ENCODE measurements at regions not wholly inside any gene's neighbourhood (a gene's known extent, or its start where the extent isn't known, plus 50 kb on each side); places are given as distances from the start of the nearest gene placed in this dataset.
"Not testable (repeated sequence)": the region's sequence is repeated elsewhere in the genome, so short reads cannot be mapped to it uniquely, and the experiment has no call there.

DNA sequence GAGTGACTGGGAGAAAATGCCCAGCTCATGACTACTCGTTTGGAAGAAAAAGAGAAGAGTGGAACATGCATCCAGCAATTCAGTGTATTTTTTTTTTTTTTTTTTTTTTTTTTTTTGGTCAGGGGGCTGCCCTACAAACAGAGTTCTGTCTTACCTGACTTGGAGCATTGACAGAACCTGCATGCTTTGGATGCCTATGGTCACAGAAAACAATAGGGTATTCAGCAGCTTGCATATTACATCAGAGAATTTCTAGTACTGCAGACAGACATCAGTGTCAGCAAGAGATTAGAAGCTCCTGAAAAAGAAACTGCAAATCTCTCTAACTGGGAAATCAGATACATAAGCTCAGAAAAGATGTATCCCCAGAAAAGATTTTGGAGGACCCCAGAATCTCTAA lies 139.9 kb upstream of the FAM240B start:
- H3K4me1 ChIP-seq (ENCODE audit: insufficient read depth, insufficient read length); H3K27me3 ChIP-seq (ENCODE audit: insufficient read depth, insufficient read length); H3K36me3 ChIP-seq (ENCODE audit: insufficient read depth, insufficient read length, low read length); H3K9ac ChIP-seq (ENCODE audit: insufficient read length, low read depth); H3K4me3 ChIP-seq (ENCODE audit: insufficient read length, low read depth); H3K9me3 ChIP-seq (ENCODE audit: insufficient read depth, low read length); DNase-seq (ENCODE audit: low read depth, low spot score): not testable (repeated sequence)

DNA sequence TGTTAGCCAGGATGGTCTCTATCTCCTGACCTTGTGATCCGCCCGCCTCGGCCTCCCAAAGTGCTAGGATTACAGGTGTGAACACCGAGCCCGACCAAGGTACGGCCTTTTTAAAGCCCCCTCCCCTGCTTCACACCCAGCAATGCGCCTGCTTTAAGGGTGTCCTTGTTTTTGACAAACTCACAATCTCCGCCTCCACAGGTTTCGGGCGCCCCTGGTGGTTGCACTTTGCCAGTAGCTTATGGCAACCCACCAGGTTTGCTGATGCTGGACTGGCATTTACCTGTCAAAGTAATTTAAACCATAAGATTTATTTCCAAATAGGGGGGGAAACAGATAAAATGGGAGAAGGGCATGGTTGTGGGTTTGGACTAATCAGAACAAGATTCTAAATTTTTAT lies 129.0 kb upstream of the FAM240B start:
- H3K9ac ChIP-seq (ENCODE audit: insufficient read length, low read depth); H3K4me3 ChIP-seq (ENCODE audit: insufficient read length, low read depth); H3K9me3 ChIP-seq (ENCODE audit: insufficient read depth, low read length); DNase-seq (ENCODE audit: low read depth, low spot score); H3K4me1 ChIP-seq (ENCODE audit: insufficient read depth, insufficient read length); H3K27me3 ChIP-seq (ENCODE audit: insufficient read depth, insufficient read length); H3K36me3 ChIP-seq (ENCODE audit: insufficient read depth, insufficient read length, low read length): not testable (repeated sequence)

DNA sequence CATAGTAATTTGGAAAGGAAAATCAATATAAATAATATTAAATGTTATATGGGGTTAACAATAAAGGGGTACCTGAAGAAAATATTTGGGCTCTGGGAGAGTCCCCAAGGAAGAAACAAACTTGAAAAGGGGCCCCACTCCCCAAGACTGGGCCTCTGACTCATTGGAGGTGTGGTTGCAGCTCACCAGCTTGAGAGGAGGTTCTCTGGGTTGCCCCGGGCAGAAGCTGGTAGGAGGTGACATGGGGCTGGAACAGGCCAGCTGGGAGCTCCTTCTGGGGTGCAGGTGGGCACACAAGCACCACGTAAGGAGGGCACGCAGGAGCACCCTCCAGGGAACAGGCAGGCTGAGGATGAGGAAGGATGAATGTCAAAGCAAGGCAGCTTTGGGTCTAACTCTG lies 120.3 kb upstream of the FAM240B start:
- not testable (repeated sequence) for DNase-seq (ENCODE audit: low read depth, low spot score); H3K9me3 ChIP-seq (ENCODE audit: insufficient read depth, low read length); H3K36me3 ChIP-seq (ENCODE audit: insufficient read depth, insufficient read length, low read length); H3K4me3 ChIP-seq (ENCODE audit: insufficient read length, low read depth); H3K9ac ChIP-seq (ENCODE audit: insufficient read length, low read depth); H3K27me3 ChIP-seq (ENCODE audit: insufficient read depth, insufficient read length); H3K4me1 ChIP-seq (ENCODE audit: insufficient read depth, insufficient read length)

DNA sequence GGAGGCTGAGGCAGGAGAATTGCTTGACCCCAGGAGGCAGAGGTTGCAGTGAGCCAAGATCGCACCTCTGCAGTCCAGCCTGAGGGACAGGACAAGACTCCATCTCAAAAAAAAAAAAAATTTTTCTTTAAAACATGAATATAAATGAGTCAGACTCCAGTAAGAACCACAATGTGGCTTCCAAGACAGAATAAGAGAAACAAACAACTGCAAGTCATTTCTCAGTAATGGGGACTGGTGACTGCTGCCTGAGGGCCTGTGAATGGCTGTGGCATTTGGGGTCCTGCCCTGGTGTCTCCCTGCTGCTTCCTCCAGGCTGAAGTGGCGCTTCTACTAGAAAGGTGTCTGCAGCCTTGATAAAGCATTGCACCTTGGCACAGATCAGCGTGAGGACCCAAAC lies 113.8 kb upstream of the FAM240B start:
- H3K27me3 ChIP-seq (ENCODE audit: insufficient read depth, insufficient read length); H3K36me3 ChIP-seq (ENCODE audit: insufficient read depth, insufficient read length, low read length); H3K4me1 ChIP-seq (ENCODE audit: insufficient read depth, insufficient read length); H3K9me3 ChIP-seq (ENCODE audit: insufficient read depth, low read length); H3K4me3 ChIP-seq (ENCODE audit: insufficient read length, low read depth); DNase-seq (ENCODE audit: low read depth, low spot score); H3K9ac ChIP-seq (ENCODE audit: insufficient read length, low read depth): not testable (repeated sequence)

DNA sequence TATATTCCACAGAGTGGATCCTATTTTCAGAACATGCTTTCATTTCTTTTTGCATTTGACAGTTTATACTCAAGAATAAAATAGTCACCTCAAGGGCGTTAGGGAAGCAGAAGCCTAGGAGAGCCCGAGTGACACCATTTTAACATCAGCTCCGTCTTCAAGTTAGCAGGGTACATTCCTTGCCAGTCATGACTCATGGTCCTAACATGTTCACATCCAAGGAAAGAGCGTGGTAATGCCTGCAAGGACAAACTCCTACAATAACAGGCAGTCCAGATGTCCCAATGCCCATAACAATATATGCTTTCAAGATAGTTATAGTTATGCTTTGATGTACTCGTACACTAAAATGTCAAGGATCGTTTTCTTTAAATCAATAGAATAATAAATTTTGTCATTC lies 93.9 kb upstream of the FAM240B start:
- not testable (repeated sequence) for H3K27me3 ChIP-seq (ENCODE audit: insufficient read depth, insufficient read length); H3K4me3 ChIP-seq (ENCODE audit: insufficient read length, low read depth); H3K9ac ChIP-seq (ENCODE audit: insufficient read length, low read depth); H3K9me3 ChIP-seq (ENCODE audit: insufficient read depth, low read length); DNase-seq (ENCODE audit: low read depth, low spot score); H3K36me3 ChIP-seq (ENCODE audit: insufficient read depth, insufficient read length, low read length); H3K4me1 ChIP-seq (ENCODE audit: insufficient read depth, insufficient read length)

DNA sequence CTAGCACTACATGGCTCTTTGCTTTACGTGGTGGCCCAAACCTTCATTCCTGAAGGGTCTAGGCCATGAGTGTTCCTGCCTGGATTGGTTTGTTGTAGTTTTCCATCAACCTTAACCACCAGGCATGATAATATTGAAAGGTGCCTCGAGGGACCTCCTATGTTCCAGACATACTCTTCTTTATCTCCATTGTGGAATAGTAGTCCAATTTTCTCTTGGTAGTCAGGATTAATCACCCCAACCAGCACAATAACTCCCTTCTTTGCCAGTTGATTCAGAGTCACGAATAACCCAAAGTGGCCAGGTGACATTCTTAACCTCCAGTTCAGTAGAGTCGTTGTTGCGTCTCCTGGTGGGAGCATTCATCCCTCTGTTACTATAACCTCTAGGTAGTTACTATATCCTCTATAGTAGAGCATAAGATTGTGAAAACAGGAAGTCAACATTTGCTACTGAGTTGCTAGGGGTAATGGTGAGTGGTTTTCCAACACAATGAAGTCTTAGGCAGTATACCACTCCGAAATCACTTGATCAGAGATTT lies 88.1 kb upstream of the FAM240B start:
- not testable (repeated sequence) for H3K27me3 ChIP-seq (ENCODE audit: insufficient read depth, insufficient read length); H3K9me3 ChIP-seq (ENCODE audit: insufficient read depth, low read length); H3K4me1 ChIP-seq (ENCODE audit: insufficient read depth, insufficient read length); DNase-seq (ENCODE audit: low read depth, low spot score); H3K36me3 ChIP-seq (ENCODE audit: insufficient read depth, insufficient read length, low read length); H3K4me3 ChIP-seq (ENCODE audit: insufficient read length, low read depth); H3K9ac ChIP-seq (ENCODE audit: insufficient read length, low read depth)

DNA sequence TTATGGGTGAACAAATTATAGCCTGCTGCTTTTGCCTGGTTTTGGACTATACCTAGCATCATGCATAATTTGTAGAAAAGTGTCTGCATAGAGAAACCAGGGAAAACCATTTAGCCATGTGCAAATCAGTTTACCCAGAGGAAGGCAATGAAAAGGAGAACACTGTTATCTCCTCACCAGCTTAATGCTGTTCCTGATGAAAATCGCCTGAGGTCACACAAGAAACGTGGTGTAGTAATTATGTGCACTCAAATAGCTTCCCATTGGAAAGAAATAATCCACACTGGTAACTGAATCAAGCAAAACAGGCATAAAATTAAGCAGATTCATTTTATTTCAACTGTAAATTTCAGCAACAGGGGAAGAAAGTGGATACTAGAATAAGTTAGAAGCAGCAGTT lies 51.7 kb upstream of the FAM240B start:
- no peak for TF ChIP-seq SUZ12 (IDR thresholded peaks at IDR 0.05; ENCODE audit: extremely low read depth, insufficient read depth, insufficient read length)
- no peak for TF ChIP-seq YY1 (IDR thresholded peaks at IDR 0.05; ENCODE audit: insufficient read depth, insufficient read length)
- no peak for TF ChIP-seq ZNF274 (IDR thresholded peaks at IDR 0.05; ENCODE audit: low read depth, low read length)
- Histone ChIP-seq H3K4me1 (ENCODE audit: insufficient read depth, insufficient read length) (no peaks in the 10 kb centered on the region), H3K4me3 (ENCODE audit: insufficient read length, low read depth) (no peak overlapping the region), H3K9me3 (ENCODE audit: insufficient read depth, low read length) (peaks cover 7% of the 10 kb centered on the region; the same call in 1 of the 2 replicates), H3K27me3 (ENCODE audit: insufficient read depth, insufficient read length) (no peaks in the 10 kb centered on the region), H3K9ac (ENCODE audit: insufficient read length, low read depth) (no peak overlapping the region), H3K36me3 (ENCODE audit: insufficient read depth, insufficient read length, low read length) (no peaks in the 10 kb centered on the region)
- no peak for DNase-seq (ENCODE audit: low read depth, low spot score)

Data from NT2/D1 (cell line).